GM12878 (cell line): ENCODE measurements at regions not wholly inside any gene's neighbourhood (a gene's known extent, or its start where the extent isn't known, plus 50 kb on each side); places are given as distances from the start of the nearest gene placed in this dataset.

Source experiments
- CHD4 ChIP-seq: fragments of 200-600 bp; sonication (generic); IDR thresholded peaks from 2 replicates; pipeline ENCODE4 v1.6.1; 2016; ENCODE audit warnings: mild to moderate bottlenecking
- CTCF ChIP-seq, 3 experiments: IDR thresholded peaks in 2 of 3; conservative IDR thresholded peaks in 1 of 3; 2 replicates each; pipeline ENCODE4 v1.5.1; 2011; ENCODE audit warnings: low read depth in 3 of 3, low read length in 3 of 3, mild to moderate bottlenecking in 3 of 3, control low read depth in 2 of 3, moderate library complexity in 2 of 3, inconsistent platforms in 1 of 3, mixed read lengths in 1 of 3; ENCODE audit not compliant: control insufficient read depth in 2 of 3, insufficient read depth in 1 of 3; ENCODE audit errors: extremely low read depth in 1 of 3
- E2F4 ChIP-seq: IDR thresholded peaks from 2 replicates; pipeline ENCODE4 v1.6.1; 2012; ENCODE audit warnings: low read depth, low read length, improper control_type of control experiment
- EZH2 ChIP-seq: IDR thresholded peaks from 2 replicates; pipeline ENCODE4 v1.6.1; 2012; ENCODE audit warnings: low read depth, mild to moderate bottlenecking, control low read depth, inconsistent platforms, low read length, borderline replicate concordance; ENCODE audit not compliant: control insufficient read depth
- GATAD2B ChIP-seq: fragments of 450-650 bp; conservative IDR thresholded peaks from 2 replicates; pipeline ENCODE4 v1.6.1; 2017; ENCODE audit warnings: low read depth, mild to moderate bottlenecking, moderate library complexity
- NBN ChIP-seq: fragments of 450-650 bp; IDR thresholded peaks from 2 replicates; pipeline ENCODE4 v1.6.1; 2016
- RFX5 ChIP-seq: IDR thresholded peaks from 2 replicates; pipeline ENCODE4 v1.6.1; 2011; ENCODE audit warnings: low read depth, low read length, improper control_type of control experiment

GRCh38 chr13:90532861-90533492 is 814.5 kb upstream of the MIR17HG start:
- TF ChIP-seq RFX5 (no peak), CHD4 (no peak), EZH2 (no peak), CTCF (IDR thresholded peaks at IDR 0.05 in 2 of 3, conservative IDR thresholded peaks at IDR 0.05 in 1 of 3; ENCODE audit: control insufficient read depth in 2 of 3, extremely low read depth in 1 of 3, insufficient read depth in 1 of 3, low read depth in 3 of 3, low read length in 3 of 3) (no peak), NBN (no peak), E2F4 (no peak), GATAD2B (no peak)
